Neural progenitor cell (in vitro differentiated cells): ENCODE measurements at regions not wholly inside any gene's neighbourhood (a gene's known extent, or its start where the extent isn't known, plus 50 kb on each side); places are given as distances from the start of the nearest gene placed in this dataset.

Experiments used
- CTCF ChIP-seq: fragments of 200-600 bp; sonication (generic); IDR thresholded peaks from 2 replicates; pipeline ENCODE4 v1.5.1; 2017; ENCODE audit warnings: antibody characterized with exemption, mild to moderate bottlenecking
- EZH2 ChIP-seq: fragments of 200-600 bp; sonication (generic); IDR thresholded peaks from 2 replicates; pipeline ENCODE4 v1.6.1; 2017; ENCODE audit warnings: antibody characterized with exemption, mild to moderate bottlenecking, moderate library complexity
- EZH2phosphoT487 ChIP-seq: fragments of 200-600 bp; sonication (generic); IDR thresholded peaks from 2 replicates; pipeline ENCODE4 v1.6.1; 2017; ENCODE audit warnings: antibody characterized with exemption

- TF ChIP-seq CTCF (no peak), EZH2 (no peak), EZH2phosphoT487 (no peak)
These were observed 627.2 kb downstream of the TOX3 start for GRCh38 chr16:51919736-51920135.
